Suppressor macrophage treated with lipopolysaccharide for 4 hours (primary cell): ENCODE measurements at regions not wholly inside any gene's neighbourhood (a gene's known extent, or its start where the extent isn't known, plus 50 kb on each side); places are given as distances from the start of the nearest gene placed in this dataset.

Experiments
- DNase-seq: peaks from one replicate; pipeline ENCODE4 v3.0.0-alpha.2; 2020

- DNase-seq = no peak
Measured at GRCh38 chr13:90108547-90108946, 1238.9 kb upstream of the MIR17HG start.

- DNase-seq = no peak
Measured at GRCh38 chr13:90116121-90116520, 1231.4 kb upstream of the MIR17HG start.

DNA sequence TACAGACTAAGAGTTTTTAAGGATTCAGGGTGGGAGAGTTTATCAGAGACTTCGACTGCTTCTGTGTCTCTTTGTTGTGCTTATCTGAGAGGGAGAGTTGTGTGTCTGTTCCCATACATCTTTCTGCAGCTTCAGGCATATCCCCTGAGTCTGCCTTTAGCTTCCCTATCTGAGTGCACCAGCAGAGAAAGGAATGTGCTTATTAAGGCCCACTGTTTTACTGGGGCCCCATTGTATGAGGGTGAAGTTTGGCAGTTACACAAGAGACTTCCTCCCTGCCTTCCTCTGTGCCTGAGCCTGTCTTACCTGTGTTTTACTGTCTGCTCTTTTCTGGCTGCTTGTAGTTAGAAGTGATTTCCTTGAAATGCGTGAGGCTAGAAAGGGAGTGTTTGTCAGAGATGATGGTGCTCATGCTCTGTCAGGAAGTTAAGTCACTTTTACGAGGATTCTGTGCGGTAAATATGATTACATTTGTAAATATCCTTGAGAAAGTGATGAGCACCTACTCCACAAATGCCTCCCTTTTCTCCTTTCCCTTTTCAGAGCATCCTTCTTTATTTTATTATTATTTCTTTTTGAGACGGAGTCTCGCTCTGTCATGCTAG is 1228.9 kb upstream of the MIR17HG start:
- DNase-seq = no peak

GRCh38 chr13:90120026-90120425 is 1227.5 kb upstream of the MIR17HG start:
- no peak for DNase-seq

DNA sequence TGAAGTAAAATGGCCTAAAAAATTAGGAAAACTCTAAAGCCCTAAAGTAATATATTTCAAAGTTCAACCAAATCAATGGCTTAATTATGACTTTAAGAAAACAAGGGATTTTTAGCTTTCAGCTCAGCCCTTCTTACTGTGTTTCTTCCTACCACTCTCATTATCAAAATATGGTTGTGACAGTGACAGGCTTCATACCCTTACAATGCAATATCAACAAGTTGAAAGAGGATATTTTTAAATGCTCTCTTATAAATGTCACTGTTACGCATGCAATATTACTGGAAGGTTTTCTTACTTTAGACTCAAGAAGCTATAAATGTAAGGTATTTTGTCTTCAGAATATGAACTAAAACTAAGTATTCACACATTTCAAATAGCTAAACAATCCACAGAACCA is 1225.7 kb upstream of the MIR17HG start:
- DNase-seq = no peak

GRCh38 chr13:90122531-90122930 is 1225.0 kb upstream of the MIR17HG start:
- DNase-seq = no peak

DNA sequence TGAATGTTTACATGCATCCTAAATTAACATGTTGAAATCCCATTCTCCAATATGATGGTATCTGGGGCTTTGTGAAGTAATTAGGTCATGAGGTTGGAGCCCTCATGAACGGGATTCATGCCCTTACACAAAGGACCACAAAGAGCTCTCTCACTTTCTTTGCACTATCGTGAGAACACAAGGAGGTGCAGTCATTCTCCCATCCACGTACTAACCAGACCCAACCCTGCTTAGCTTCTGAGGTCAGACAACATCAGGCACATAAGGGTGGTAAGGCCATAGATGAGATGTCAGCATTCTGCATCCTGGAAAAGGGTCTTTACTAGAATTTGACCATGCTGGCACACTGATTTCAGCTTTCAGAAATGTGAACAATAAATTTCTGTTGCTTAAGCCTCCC is 1211.9 kb upstream of the MIR17HG start:
- DNase-seq = no peak

DNA sequence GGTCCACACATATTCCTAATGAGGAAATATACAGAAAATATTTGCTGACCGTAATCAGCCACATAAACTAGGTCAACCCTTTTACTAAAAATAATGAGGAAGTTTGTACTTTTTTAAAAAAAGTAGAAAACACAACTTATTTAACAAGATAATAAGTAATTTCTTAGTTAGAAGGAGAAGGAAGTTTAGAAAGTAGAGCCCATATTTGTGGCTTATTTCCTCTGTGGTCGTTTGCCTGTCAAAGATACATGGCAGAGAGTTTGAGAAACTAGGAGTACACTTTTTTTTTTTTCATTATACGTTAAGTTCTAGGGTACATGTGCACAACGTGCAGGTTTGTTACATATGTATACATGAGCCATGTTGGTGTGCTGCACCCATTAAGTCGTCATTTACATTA is 1205.2 kb upstream of the MIR17HG start:
- no peak for DNase-seq

DNA sequence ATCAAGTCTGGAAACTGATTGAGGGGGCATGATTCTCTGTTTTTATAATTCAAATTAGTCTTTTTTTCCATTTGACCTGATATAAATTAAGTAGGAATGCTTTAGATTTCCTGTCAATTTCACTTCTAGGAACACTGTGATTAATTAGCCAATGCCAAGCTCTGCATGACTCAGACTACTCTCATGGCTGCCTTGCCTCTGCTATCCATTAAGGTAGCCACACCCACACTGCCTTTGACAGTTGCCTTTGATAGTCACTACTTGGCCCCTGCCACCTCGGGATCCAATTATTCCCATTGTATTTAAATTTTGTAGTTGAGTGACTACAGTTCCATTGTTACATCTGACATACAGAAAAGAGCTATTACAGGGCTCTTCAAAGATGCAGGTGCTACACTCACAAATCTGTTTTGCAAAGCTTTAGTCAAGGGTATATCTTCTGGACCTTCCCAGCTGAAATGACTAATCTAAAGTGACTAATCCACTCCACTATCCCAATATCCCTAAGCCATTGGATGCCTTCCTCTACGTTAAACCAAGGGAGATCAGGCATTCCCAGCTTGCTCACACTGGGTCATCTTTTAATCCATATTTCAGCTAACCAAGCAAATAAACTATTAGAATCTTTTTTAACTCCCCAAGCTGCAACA is 1193.1 kb upstream of the MIR17HG start:
- DNase-seq = no peak

GRCh38 chr13:90156390-90156789 is 1191.1 kb upstream of the MIR17HG start:
- DNase-seq = no peak

- DNase-seq = no peak
Measured at GRCh38 chr13:90168953-90169352, 1178.5 kb upstream of the MIR17HG start.

DNA sequence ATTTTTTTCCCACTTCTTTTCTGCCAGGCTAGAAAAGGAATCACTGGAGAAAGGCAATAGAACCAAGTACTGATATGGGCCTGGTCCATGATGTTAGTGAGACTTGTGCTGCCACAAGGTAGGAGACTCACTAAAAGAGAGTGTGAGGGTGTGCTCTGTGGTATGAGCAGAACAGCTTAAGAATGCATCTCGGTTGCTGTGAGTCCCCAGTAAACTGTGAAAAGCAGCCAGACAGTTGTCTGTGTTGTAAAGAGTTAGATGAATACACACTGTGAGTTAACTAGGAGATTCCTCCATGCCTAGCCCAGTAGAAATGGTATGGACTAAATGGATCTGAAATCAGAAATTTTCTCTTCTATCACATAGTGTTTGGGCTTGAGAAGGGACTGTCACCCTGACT is 1177.3 kb upstream of the MIR17HG start:
- no peak for DNase-seq

DNA sequence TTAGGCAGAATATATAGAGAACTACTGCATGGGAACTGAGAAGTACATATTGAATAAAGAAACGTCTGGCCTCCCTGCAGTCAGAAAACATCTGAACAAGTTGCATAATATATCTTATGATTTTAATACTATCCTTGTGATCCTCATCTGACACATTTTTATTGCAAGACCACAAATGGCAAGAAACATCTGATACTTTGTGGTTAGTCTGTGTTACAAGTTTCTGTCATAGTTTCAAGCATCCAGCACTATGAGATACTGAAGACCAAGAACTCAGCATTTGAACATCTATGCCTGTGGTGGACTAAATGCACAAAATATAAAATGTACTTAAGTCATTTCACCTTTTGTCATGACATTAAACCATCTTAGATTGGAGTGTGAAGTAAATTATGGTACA is 1175.8 kb upstream of the MIR17HG start:
- no peak for DNase-seq

DNA sequence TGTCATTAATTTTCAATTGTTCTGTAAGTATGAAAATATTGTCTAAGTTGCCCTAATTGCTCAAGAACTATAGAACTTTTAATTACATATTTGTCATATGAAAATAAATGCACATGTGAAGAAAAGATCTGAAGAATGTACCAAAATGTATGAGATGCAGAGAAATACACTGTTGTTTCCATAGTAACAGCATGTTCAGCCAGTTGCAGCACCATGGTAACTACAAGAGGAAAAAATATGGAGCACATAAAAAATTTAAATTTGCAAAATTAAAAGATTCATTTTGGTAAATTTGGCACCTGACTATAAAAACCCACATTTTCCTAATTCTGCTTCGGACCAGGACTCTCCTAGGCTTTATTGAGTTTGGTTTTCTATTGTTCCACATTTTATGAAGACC is 1170.0 kb upstream of the MIR17HG start:
- DNase-seq = no peak

DNA sequence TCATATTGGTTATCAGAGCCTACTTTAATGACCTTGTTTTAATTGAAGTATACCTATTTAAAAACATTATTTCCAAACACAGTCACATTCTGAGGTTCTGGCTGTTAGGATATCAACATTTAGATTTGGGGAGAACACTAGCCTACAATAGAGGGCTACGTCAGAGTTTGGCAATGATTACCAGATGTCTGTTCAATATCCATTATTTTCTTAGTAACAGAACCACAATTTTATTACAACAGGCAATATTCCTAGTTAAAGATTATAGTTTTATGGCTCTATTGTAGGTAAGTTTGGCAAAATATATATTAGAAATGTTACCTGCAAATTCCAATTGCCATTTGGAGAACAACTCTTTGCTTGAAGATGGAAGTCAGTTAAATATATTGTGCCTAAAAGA is 1163.1 kb upstream of the MIR17HG start:
- DNase-seq = no peak

DNA sequence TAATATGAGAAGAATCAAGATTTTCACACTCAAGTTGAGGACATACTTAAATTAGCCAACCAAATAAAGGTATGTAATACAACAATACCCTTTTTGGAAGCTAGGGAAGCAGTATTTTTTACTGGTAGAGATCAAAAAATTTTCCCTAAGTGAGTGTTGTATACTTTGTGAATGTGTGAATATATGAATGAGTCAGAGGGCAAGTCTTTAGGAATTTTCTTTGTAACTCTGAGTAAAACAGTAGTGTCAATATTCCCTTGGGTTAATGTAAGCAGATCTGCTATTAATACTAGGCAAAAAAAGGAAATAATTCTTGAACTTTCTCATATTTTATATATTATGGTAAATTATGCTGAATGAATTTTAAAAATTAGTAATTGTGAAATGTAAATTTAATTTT is 1161.8 kb upstream of the MIR17HG start:
- DNase-seq = no peak

- no peak for DNase-seq
Measured at GRCh38 chr13:90187478-90188350, 1159.8 kb upstream of the MIR17HG start.

- no peak for DNase-seq
Measured at GRCh38 chr13:90188351-90188636, 1159.2 kb upstream of the MIR17HG start.

DNA sequence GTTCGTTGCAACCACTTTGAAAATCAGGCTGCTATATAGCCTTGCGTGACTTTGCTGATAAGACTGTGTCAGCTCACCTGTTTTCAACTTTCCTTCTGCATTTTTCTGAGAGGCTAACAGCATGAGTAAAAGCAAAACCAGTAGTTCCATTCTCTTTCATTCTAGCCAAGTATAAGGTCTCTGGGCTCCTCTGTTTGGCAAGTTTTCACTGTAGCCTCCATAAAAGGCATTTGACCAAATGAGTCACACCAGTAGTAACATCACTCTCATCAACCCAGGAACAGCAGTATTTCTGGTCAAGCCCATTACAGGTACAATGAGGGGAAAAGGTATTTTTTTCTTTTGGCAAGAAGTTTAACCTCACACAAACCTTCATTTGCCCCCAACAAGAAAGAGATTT is 1149.8 kb upstream of the MIR17HG start:
- no peak for DNase-seq

GRCh38 chr13:90201202-90201601 is 1146.3 kb upstream of the MIR17HG start:
- DNase-seq = no peak

DNA sequence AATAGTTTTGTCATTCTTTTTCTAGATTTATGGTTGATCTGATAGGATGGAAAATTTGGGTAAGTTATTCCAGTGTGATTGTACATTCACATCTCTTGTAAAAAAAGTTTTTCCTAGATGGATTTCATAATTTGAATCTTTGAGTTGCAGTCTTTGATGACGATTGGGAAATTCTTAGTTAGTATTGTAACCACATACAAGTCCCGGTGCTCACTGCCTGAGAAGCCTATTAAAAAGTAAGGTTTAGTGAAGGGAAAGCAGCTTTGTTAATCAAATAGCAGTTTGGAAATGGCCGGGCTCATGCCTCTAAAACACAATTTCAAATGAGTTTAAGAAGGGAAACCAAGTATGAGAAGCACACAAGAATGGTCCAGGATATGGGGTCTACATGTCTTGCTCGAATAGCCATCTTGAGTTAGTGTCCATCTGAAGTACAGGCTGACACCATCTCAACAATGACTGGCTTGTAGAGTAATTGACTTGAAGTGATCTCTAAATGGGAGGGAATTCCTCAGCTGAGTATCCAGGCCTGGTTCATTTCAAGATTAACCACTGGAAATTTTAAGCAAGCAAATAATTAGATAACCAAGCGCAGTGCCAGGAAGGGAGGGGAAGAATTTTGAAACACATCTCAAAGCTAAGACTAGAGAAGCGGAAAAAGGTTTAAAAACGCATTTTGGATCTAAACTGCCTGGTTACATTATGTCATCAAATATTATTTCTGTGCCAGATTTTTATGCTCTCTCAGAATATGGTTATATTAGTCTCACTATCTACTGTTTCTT is 1145.6 kb upstream of the MIR17HG start:
- no peak for DNase-seq

DNA sequence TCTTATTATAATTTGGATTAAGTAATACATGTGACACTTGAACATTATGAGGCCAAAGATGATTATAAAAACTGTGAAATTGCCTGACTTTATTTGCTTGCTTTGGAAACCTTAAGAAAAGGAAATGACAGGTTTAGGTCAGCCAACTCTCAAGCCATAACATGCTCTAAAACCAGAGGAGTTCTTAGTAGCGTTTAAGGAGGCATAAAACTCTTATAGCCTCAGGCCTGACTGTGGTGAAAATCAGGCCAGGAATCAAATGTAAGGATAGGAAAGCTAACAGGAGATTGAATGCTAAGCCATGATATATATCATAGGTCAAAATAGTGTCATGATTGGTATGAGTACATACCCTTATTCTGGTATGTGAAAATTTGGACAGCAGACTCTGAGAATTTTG is 1142.4 kb upstream of the MIR17HG start:
- no peak for DNase-seq

GRCh38 chr13:90205911-90206310 is 1141.6 kb upstream of the MIR17HG start:
- DNase-seq = no peak

- no peak for DNase-seq
Measured at GRCh38 chr13:90217275-90217674, 1130.2 kb upstream of the MIR17HG start.
